ENCODE measurements at regions not wholly inside any gene's neighbourhood (a gene's known extent, or its start where the extent isn't known, plus 50 kb on each side); places are given as distances from the start of the nearest gene placed in this dataset.

GRCh38 chr5:125976421-125977000 is 446.7 kb upstream of the GRAMD2B start:
- no peak for TF ChIP-seq MXI1 (IDR thresholded peaks at IDR 0.05; ENCODE audit: low read depth, low read length)
- TF ChIP-seq EZH2 (IDR thresholded peaks at IDR 0.05; ENCODE audit: borderline replicate concordance, control insufficient read depth, low read depth, low read length), result no peak
- no peak for TF ChIP-seq SREBF2 (IDR thresholded peaks at IDR 0.05; ENCODE audit: low read length)
- no peak for TF ChIP-seq REST (IDR thresholded peaks at IDR 0.05; ENCODE audit: low read depth, low read length)
- no peak for TF ChIP-seq SUZ12 (IDR thresholded peaks at IDR 0.05; ENCODE audit: unreplicated experiment)
- TF ChIP-seq RELB (IDR thresholded peaks at IDR 0.05; ENCODE audit: low read depth), result no peak
- no peak for TF ChIP-seq POLR2A (IDR thresholded peaks at IDR 0.05; ENCODE audit: low read depth, low read length)
- no peak for TF ChIP-seq BCL11A (IDR thresholded peaks at IDR 0.05; ENCODE audit: low read depth, low read length)
- TF ChIP-seq HDGF (IDR thresholded peaks at IDR 0.05), result no peak
- no peak for TF ChIP-seq RCOR1 (conservative IDR thresholded peaks at IDR 0.05; ENCODE audit: low read depth, low read length)
- TF ChIP-seq RFX5 (IDR thresholded peaks at IDR 0.05; ENCODE audit: low read depth, low read length), result no peak
- TF ChIP-seq NFYB (IDR thresholded peaks at IDR 0.05; ENCODE audit: insufficient read depth, low read depth, low read length), result no peak
- TF ChIP-seq SRF (IDR thresholded peaks at IDR 0.05; ENCODE audit: low read depth in 2 of 2, low read length in 2 of 2), result no peak
- no peak for TF ChIP-seq TCF7 (IDR thresholded peaks at IDR 0.05; ENCODE audit: borderline replicate concordance)

Data from GM12878 (cell line).